Cerebellar cortex (tissue), 1 donor: ENCODE measurements at regions not wholly inside any gene's neighbourhood (a gene's known extent, or its start where the extent isn't known, plus 50 kb on each side); places are given as distances from the start of the nearest gene placed in this dataset.
"Not testable (repeated sequence)": the region's sequence is repeated elsewhere in the genome, so short reads cannot be mapped to it uniquely, and the experiment has no call there.

Experiments
- DNase-seq: peaks from one replicate; pipeline ENCODE4 v3.0.0-alpha.2; 2015; ENCODE audit warnings: low spot score

DNA sequence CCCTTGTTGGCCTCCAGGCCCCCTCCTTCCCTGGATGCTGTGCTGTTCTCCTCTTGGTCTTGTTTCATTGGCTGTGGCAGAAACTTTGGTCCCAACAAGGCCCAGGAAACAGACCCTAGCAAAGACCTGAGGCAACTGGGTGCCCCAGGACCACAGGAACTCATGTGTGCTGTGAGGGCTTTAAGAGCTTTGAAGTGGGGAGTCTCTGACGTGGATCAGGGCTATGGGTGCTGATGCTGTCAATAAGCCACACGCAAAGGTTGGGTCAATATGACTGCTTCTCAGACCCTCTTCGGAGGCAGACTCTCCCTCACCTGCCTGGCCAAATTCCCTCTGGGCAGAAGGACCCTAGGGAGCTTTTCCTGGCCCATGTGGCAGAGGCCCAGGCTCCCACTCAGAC is 91.5 kb upstream of the MLN start:
- DNase-seq, result no peak

GRCh38 chr6:33894438-33894837 is 90.6 kb upstream of the MLN start:
- no peak for DNase-seq

- DNase-seq, result no peak
These were observed 89.0 kb upstream of the MLN start for GRCh38 chr6:33892581-33893346.

- DNase-seq, result no peak
These were observed 84.9 kb upstream of the MLN start for GRCh38 chr6:33888664-33889200.

- no peak for DNase-seq
These were observed 84.4 kb upstream of the MLN start for GRCh38 chr6:33888183-33888582.

- DNase-seq, result no peak
These were observed 82.9 kb upstream of the MLN start for GRCh38 chr6:33886673-33887144.

GRCh38 chr6:33885132-33886057 is 81.6 kb upstream of the MLN start:
- no peak for DNase-seq

- DNase-seq, result not testable (repeated sequence)
These were observed 79.8 kb upstream of the MLN start for GRCh38 chr6:33883621-33884020.

- DNase-seq, result no peak
These were observed 78.4 kb upstream of the MLN start for GRCh38 chr6:33882154-33882553.

DNA sequence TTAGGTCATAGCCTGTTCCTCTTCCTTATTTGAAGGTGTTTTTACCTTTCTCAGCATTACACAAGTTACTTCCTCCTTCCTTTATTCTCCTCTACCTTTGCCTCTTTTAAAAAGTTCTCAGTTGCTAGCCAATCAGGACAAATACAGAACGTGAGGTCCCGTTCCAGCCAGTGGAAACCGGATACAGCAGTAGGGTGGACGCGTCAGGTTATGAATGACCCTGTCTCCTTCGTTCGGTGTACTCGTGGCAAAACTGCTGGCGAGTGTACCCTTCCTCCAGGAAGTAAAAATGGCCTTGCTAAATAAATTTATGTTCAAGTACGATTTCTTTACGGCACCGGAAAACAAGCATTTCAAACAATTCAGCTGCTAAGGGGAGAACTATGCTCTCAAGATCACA is 77.0 kb upstream of the MLN start:
- no peak for DNase-seq

- DNase-seq, result no peak
These were observed 76.4 kb upstream of the MLN start for GRCh38 chr6:33880104-33880678.

DNA sequence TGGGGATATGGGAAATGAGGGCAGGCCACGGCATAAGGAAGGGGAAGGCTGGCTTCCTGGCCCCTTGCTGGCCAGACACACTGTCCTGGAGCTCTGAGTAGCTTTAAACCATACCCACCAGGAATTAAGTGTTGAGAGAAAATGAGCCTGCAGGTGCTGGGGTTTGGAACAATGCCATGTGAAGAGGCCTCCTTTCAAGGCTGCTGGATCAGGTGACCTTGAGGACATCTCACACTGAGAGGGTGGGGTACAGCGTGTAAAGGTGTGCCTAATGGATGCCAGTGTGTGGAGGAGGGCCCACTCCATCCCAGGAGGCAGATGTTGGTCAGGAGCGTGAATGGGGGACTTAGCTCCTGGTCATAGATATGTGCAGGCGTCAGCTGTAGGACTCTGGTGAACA is 74.8 kb upstream of the MLN start:
- no peak for DNase-seq

GRCh38 chr6:33877982-33878535 is 74.3 kb upstream of the MLN start:
- DNase-seq, result no peak

GRCh38 chr6:33875696-33876095 is 71.9 kb upstream of the MLN start:
- no peak for DNase-seq

DNA sequence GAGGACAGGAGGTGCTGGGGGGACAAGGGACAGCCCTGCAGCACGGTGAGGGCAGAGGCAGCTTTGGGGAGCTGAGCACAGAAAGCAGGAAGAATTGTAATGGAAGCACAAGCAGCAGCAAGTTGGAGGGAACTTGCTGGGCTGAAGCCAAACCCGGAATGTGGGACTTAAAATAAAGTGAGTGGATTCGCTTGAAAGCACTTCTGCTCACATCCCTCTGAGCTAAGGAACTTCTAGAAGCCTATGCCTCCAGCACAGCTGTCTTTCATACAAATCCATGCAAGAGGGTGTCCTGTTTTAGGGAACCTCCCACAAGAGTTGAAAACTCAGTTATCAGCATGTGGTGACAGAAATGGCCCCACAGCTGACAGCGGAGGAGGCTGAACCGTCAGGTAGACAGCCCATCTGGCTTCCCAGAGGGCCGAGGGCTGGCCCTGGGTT is 71.4 kb upstream of the MLN start:
- DNase-seq, result no peak

- DNase-seq, result no peak
These were observed 70.4 kb upstream of the MLN start for GRCh38 chr6:33874136-33874760.

DNA sequence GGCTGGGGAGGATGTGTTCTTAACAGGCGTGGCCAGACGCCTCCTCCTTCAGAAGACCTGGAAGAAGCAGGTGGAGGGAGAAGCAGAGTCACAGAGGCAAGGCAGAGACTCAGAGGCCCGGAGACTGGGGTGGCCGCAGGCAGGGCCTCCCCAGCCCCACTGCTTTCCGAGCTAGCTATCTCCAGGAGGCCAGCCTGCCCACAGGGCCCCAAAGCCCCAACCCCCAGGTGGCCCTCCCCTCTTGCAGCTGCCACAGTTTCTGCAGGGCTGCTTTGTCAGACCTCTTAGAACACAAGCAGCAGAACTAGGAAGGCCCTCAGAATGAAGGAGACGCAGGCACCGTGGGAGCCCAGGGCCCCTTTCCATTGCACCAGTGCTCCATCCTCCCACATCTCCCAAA is 69.0 kb upstream of the MLN start:
- DNase-seq, result no peak

DNA sequence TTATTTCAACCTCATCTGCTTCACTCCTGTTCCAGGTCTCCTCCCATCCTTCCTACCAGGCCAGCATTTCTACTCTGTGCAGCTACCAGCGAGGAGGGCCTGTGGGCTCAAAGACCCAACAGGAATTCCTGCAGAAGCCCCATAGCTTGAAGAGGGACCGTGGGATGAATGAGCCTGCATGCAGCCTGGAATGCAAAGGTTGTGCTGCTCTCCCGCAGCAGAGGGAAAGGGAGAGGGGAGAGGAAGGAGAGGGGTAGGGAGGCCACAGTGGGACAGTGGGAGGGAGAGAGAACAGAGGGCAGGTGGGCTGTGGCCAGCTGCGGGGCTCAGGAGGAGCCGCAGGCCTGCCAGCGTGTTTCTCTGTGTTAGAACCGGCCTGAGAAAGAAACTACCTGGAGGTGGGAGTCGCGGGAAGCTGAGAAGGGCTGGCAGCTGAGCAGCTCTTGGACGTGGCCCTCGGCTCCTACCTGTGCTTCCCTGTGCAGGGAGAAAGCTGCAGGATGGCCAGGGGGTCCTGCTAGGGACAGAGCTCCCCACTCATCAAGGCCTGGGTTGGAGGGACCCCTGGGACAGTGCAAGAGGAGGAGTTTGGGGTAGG is 66.1 kb upstream of the MLN start:
- no peak for DNase-seq

DNA sequence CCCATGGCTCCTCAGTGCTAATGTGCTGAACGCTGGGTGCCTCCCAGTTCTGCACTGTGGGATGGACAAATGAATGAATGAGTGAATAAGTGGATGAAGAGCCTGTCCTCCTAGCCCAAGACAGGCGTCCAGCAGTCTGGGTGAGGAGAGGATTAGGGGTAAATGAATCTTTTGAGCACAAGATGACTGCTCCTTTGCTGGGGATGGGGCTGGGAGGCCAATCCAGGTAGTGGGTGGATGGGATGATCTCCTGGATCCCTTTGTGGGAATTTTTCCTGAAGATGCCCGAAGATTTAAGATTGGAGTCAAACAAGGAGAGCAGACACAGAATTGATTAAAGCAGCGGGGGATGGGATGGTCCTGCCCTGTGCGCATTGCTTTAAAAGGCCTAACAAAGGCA is 65.3 kb upstream of the MLN start:
- no peak for DNase-seq

DNA sequence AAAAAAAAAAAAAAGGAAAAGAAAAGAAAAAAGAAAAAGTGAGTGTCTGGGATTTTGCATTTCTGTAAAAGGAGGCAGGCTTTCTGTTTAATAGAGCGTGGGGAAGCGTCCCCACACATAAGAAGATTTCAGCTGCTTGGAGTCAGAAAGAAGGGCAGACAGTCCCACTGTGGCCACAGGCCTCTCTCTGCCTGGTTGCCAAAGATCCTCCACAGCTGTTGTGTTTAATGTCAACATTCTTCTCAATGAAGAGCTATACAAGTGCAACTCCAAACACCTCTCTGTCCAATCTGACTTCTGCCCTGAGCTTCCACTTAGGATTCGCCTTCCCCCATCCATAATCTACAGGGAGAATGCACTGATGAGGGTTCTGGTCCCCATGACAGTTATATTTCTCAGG is 64.3 kb upstream of the MLN start:
- DNase-seq, result no peak

GRCh38 chr6:33865478-33866077 is 61.8 kb upstream of the MLN start:
- no peak for DNase-seq
